ENCODE measurements at regions not wholly inside any gene's neighbourhood (a gene's known extent, or its start where the extent isn't known, plus 50 kb on each side); places are given as distances from the start of the nearest gene placed in this dataset.
A peak's percentile ranks its signal among the peaks of the same experiment; 100 is the strongest.
"Not testable (repeated sequence)": the region's sequence is repeated elsewhere in the genome, so short reads cannot be mapped to it uniquely, and the experiment has no call there.

- no peak for TF ChIP-seq JUND (IDR thresholded peaks at IDR 0.05; ENCODE audit: low read depth)
- DNase-seq (ENCODE audit: low read depth in 1 of 2, low spot score in 1 of 2), result no peak
- in situ Hi-C loops (cut with HindIII; ENCODE audit: low pct_unique_long_range_greater_than_20kb, low sequenced_read_pairs), result no loop called here
Measured at GRCh38 chr11:70552167-70553150, 154.1 kb downstream of the CTTN start.

GRCh38 chr11:70555078-70555477, 156.7 kb downstream of the CTTN start:
- in situ Hi-C loops (cut with HindIII; ENCODE audit: low pct_unique_long_range_greater_than_20kb, low sequenced_read_pairs), result no loop called here
- no peak for TF ChIP-seq JUND (IDR thresholded peaks at IDR 0.05; ENCODE audit: low read depth)
- DNase-seq (ENCODE audit: low read depth in 1 of 2, low spot score in 1 of 2), result no peak

- in situ Hi-C loops (cut with HindIII; ENCODE audit: low pct_unique_long_range_greater_than_20kb, low sequenced_read_pairs), result no loop called here
- TF ChIP-seq JUND (IDR thresholded peaks at IDR 0.05; ENCODE audit: low read depth), result no peak
- no peak for DNase-seq (ENCODE audit: low read depth in 1 of 2, low spot score in 1 of 2)
Measured at GRCh38 chr11:70556884-70557741, 158.8 kb downstream of the CTTN start.

GRCh38 chr11:70557742-70558485, 159.6 kb downstream of the CTTN start:
- in situ Hi-C loops (cut with HindIII; ENCODE audit: low pct_unique_long_range_greater_than_20kb, low sequenced_read_pairs), result no loop called here
- no peak for TF ChIP-seq JUND (IDR thresholded peaks at IDR 0.05; ENCODE audit: low read depth)

GRCh38 chr11:70558681-70559080, 160.4 kb downstream of the CTTN start:
- DNase-seq (ENCODE audit: low read depth in 1 of 2, low spot score in 1 of 2), result no peak
- in situ Hi-C loops (cut with HindIII; ENCODE audit: low pct_unique_long_range_greater_than_20kb, low sequenced_read_pairs), result no loop called here
- no peak for TF ChIP-seq JUND (IDR thresholded peaks at IDR 0.05; ENCODE audit: low read depth)

More at GRCh38 chr11:70557742-70558485, 159.6 kb downstream of the CTTN start:
- no peak for DNase-seq (ENCODE audit: low read depth in 1 of 2, low spot score in 1 of 2)

- no peak for DNase-seq (ENCODE audit: low read depth in 1 of 2, low spot score in 1 of 2)
- TF ChIP-seq JUND (IDR thresholded peaks at IDR 0.05; ENCODE audit: low read depth), result no peak
- in situ Hi-C loops (cut with HindIII; ENCODE audit: low pct_unique_long_range_greater_than_20kb, low sequenced_read_pairs), result no loop called here
Measured at GRCh38 chr11:70559516-70559915, 161.2 kb downstream of the CTTN start.

- in situ Hi-C loops (cut with HindIII; ENCODE audit: low pct_unique_long_range_greater_than_20kb, low sequenced_read_pairs); DNase-seq (ENCODE audit: low read depth in 1 of 2, low spot score in 1 of 2): not testable (repeated sequence)
Measured at GRCh38 chr11:70560621-70561020, 162.3 kb downstream of the CTTN start.

- in situ Hi-C loops (cut with HindIII; ENCODE audit: low pct_unique_long_range_greater_than_20kb, low sequenced_read_pairs), result no loop called here
- DNase-seq (ENCODE audit: low read depth in 1 of 2, low spot score in 1 of 2), result no peak
Measured at GRCh38 chr11:70566768-70567530, 168.6 kb downstream of the CTTN start.

GRCh38 chr11:70567680-70568034, 169.3 kb downstream of the CTTN start:
- in situ Hi-C loops (cut with HindIII; ENCODE audit: low pct_unique_long_range_greater_than_20kb, low sequenced_read_pairs), result no loop called here
- TF ChIP-seq JUND (IDR thresholded peaks at IDR 0.05; ENCODE audit: low read depth), result no peak
- DNase-seq (ENCODE audit: low read depth in 1 of 2, low spot score in 1 of 2), result peak in 1 of 2 experiments; percentile 35

More at GRCh38 chr11:70566768-70567530, 168.6 kb downstream of the CTTN start:
- no peak for TF ChIP-seq JUND (IDR thresholded peaks at IDR 0.05; ENCODE audit: low read depth)

GRCh38 chr11:70568035-70568813, 169.9 kb downstream of the CTTN start:
- peak; percentile 82 to 94 for DNase-seq (ENCODE audit: low read depth in 1 of 2, low spot score in 1 of 2)
- no peak for TF ChIP-seq JUND (IDR thresholded peaks at IDR 0.05; ENCODE audit: low read depth)
- in situ Hi-C loops (cut with HindIII; ENCODE audit: low pct_unique_long_range_greater_than_20kb, low sequenced_read_pairs), result no loop called here
